GM18873 (cell line): ENCODE measurements at regions not wholly inside any gene's neighbourhood (a gene's known extent, or its start where the extent isn't known, plus 50 kb on each side); places are given as distances from the start of the nearest gene placed in this dataset.
"Not testable (repeated sequence)": the region's sequence is repeated elsewhere in the genome, so short reads cannot be mapped to it uniquely, and the experiment has no call there.

Experiments used
- ATAC-seq: cut with Tn5 transposase; IDR thresholded peaks from one replicate; pipeline ENCODE4 v1.9.1; 2021; ENCODE audit warnings: mild to moderate bottlenecking, moderate library complexity, moderate number of reproducible peaks; ENCODE audit not compliant: unreplicated experiment, low FRiP score

DNA sequence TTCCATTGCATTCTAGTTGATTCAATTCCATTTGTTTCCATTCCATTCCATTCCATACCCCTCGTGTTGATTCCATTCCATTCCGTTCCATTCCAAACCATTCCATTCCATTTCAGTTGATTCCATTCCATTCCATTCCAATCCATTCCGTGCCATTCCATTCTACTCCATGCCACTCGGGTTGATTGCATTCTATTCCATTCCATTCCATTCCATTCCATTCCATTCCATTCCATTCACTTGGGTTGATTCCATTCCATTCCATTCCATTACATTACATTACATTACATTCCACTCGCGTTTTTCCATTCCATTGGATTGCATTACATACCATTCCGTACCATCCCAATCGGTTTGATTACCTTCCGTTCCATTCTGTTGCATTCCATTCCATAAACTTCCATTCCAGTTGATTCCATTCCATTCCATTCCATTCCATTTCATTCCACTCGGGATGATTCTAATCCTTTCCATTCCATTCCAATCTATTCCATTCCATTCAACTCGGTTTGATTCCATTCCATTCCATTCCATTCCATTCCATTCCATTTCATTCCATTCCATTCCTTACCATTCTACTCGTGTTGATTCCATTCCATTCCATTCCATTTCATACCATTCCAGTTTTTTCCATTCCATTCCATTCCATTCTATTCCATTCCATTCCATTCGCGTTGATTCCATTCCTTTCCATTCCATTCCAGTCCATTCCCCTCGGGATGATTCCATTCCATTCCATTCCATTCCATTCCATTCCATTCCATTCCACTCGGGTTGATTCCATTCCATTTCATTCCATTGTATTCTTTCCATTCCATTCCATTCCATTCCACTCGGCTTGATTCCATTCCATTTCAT, 1140.4 kb downstream of the RPIA start:
- ATAC-seq, result peak; percentile 20

DNA sequence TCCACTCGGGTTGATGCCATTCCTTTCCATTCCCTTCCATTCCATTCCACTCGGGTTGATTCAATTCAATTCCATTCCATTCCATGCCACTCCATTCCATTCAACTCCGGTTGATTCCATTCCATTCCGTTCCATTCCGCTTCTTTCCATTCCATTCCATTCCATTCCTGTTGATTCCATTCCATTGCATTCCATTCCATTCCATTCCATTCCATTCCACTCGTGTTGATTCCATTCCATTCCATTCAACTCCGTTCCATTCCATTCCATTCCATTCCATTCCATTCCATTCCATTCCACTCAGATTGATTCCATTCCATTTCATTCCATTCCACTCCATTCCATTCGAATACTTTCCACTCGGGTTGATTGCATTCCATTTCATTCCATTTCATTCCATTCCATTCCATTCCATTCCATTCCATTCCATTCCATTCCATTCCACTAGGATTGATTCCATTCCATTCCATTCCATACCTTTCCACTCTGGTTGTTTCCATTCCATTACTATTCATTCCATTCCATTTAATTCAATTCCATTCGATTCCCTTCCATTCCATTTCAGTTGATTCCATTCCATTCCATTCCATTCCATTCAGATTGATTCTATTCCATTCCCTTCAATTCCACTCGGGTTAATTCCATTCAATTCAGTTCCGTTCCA, 1141.8 kb downstream of the RPIA start:
- ATAC-seq, result peak; percentile 49

DNA sequence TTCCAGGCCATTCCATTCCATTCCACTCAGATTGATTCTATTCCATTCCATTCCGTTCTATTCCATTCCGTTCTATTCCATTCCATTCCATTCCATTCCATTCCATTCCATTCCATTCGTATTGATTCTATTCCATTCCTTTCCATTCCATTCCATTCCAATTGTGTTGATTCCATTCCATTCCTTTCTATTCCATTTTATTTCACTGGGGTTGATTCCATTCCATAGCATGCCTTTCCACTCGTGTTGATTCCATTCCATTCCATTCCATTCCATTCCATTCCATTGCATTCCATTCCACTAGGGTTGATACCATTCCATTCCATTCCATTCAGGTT, 1142.3 kb downstream of the RPIA start:
- no peak for ATAC-seq

DNA sequence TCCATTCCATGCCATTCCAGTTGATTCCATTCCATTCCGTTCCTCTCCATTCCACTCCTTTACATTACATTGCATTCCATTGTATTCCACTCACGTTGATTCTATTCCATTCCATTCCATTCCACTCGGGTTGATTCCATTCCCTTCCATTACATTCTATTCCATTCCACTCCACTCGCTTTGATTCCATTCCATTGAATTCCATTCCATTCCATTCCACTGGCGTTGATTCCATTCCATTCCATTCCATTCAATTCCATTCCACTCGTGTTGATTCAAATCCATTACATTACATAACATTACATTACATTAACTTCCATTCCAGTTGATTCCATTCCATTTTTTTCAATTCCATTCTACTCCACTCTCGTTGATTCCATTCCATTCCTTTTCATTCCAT, 1142.8 kb downstream of the RPIA start:
- no peak for ATAC-seq

DNA sequence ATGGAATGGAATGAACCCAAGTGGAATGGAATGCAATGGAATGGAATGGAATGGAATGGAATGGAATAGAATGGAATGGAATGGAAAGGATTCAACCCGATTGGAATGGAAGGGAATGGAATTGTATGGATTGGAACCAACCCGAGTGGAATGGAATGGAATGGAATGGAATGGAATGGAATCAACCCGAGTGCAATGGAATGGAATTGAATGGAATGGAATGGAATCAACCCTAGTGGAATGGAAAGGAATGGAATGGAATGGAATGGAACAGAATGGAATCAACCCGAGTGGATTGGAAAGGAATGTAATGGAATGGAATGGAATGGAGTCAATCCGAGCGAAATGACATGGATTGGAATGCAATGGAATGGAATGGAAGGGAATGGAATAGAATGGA, 1144.9 kb downstream of the RPIA start:
- peak; percentile 46 for ATAC-seq

DNA sequence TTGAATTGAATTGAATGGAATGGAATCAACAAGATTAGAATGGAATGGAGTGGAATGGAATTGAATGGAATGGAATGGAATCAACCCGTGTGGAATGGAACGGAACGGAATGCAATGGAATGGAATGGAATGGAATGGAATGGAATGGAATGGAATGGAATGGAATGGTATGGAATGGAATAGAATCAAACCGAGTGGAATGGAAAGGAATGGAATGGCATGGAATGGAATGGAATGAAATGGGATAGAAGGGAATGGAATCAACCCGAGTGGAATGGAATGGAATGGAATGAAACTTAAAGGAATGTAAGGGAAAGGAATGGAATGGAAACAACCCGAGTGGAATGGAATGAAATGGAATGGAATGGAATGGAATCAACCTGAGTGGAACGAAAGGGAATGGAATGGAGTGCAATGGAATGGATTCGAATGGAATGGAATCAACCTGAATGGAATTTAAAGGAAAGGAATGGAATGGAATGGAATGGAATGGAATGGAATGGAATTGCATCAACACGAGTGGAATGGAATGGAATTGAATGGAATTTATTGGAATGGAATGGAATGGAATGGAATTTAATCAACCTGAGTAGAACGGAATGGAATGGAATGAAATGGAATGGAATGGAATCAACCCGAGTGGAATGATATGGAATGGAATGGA, 1146.6 kb downstream of the RPIA start:
- peak; percentile 20 for ATAC-seq

DNA sequence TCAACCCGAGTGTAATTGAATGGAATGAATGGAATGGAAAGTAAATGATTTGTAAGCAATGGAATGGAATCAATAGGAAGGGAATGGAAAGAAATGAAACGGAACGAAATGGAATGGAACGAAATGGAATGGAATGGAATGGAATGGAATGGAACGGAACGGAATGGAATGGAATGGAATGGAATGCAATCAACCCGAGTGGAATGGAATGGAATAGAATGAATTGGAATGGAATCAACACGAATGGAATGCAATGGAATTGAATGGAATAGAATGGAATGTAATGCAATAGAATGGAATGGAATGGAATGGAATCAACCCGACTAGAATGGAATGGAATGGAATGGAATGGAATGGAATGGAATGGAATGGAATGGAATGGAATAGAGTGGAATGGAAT, 1148.7 kb downstream of the RPIA start:
- ATAC-seq, result peak; percentile 29

DNA sequence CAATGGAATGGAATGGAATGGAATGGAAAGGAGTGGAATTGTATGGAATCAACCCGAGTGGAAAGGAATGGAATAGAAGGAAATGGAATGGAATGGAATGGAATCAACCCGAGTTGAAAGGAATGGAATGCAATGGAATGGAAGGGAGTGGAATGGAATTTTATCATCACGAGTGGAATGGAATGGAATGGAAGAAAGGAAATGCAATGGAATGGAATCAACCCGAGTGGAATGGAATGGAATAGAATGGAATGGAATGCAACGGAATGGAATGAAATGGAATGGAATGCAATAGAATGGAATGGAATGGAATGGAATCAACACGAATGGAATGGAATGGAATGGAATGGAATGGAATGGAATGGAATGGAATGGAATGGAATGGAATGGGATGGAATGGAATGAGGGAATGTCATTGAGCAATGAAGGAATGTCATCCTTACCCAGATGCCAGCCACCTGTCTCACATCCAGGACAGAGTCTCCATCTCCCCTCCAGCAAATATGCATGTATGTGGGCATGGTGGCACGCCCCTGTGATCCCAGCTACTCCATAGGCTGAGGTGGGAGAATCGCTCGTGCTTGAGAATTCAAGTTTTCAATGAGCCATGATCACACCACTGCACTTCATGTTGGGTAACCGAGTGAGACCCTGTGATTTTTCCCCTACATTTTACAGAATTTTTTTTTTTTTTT, 1149.5 kb downstream of the RPIA start:
- ATAC-seq, result peak; percentile 37

DNA sequence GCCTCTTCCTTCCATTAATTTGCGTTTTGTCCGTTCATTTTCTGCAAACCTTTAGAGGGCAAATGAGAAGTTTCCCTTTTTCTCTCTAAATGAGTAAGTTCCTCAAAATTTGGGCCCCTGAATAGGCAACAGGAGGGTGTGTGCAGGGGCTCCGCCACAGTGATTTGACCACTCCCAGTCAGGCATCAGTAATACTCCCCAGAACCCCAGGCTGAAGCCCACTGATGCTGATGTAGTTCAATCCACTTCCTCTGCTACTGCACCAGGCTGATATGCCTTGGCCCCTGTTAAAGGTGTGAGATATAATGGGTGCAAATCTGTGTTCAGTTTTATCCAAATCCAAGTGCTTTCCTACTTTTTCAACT, 1150.0 kb downstream of the RPIA start:
- no peak for ATAC-seq

DNA sequence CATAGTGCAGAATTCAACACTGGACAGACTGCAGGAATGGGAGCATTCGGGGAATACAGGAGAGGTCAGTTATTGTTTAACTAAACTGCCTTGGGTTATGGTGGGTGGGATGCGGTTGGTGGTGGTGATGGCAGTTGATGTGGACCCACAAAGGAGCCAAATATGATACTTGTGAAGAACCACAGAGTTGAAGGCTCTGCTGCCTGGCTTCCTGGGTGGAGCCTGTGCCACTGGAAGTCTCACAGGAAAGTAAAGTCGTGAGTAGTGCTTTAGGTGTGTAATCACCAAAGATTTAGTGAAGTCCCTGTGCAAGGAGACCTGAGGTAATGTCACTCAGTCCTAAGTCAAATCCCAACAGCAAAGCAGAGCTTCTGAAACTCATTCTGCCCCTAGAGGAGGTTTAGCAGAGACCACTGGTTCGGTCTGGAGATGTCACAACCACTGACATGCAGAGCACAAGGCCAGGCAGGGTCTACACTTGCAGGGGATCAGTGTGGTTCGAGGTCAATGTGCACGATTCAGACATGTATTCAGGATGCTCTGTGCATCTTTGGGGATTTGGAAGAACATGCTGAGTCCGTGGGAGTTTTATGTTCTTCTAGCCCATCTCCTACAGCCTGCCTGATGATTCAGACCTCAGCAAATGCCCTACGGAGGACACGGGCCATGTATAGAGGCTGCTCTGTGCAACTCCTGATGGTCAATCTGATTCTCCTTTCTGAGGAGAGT, 1150.9 kb downstream of the RPIA start:
- no peak for ATAC-seq

DNA sequence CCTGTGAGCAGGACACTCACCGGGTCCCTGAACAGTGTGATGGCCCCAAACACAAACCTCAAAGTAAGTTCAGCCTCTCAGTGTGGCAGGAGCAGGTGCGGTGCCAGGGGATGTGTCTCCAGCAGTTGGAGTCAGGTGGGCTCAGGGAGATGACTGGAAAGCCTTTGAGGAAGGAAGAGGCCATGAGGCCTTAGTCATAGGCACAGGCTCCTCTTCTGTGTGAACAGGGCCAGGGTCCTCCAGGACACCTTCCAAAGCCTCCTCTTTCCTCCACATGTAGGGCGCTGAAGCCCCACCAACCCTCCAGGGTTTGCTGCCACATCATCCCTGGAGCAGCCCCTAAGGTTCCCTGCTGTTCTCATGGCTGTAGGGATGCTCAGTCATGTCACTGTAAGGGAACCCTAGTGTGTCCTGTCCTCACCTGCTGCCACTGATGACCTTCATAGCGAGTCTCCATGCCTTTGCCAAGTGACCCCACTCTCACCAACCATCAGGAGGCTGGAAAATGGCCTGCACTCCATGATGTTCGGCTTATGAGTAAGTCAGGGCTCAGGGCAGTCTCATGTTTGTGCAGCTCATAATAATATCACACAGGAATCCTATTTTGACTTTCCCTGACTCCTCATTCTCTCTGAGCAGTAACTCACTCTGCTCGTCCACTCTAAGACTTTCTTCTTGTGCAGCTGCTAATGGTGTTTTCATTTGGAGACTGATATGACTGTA, 1152.9 kb downstream of the RPIA start:
- ATAC-seq, result no peak

DNA sequence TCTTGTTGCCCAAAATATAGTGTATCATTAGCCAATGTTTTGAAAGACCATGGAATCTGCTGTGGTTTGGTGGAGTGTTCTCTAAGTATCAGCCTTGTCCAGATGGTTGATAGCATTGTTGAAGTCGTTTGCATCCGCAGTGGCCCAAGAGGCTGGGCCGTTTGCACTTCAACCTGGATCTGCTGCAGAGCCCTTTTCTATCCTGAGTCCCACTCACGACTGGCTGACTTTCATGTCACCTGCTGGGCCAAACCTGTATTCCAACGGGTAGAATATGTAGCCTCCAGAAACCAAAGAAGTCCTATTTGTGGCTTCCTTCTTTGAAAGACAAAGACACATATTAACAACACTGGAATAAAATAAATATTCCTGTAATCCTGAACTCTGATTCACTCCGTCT, 1154.1 kb downstream of the RPIA start:
- no peak for ATAC-seq

DNA sequence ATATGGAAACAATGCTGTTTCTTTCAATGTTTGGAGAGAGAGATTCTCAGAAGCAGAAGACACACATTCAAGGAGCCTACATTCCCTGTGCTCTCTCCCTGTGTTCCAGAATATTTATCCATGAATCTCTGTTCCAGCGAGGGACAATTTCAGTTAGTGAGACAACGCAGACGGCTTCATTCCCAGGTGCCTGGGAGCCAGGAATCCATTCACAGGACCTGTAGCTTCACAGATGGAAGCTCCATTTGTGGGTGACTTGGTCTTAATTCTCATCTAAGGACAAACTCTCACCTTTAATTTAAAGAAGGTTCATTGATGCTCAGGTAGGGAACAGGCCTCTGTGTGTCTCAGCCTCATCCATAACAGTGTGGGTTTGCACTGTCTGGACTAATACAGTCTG, 1156.6 kb downstream of the RPIA start:
- ATAC-seq, result no peak

DNA sequence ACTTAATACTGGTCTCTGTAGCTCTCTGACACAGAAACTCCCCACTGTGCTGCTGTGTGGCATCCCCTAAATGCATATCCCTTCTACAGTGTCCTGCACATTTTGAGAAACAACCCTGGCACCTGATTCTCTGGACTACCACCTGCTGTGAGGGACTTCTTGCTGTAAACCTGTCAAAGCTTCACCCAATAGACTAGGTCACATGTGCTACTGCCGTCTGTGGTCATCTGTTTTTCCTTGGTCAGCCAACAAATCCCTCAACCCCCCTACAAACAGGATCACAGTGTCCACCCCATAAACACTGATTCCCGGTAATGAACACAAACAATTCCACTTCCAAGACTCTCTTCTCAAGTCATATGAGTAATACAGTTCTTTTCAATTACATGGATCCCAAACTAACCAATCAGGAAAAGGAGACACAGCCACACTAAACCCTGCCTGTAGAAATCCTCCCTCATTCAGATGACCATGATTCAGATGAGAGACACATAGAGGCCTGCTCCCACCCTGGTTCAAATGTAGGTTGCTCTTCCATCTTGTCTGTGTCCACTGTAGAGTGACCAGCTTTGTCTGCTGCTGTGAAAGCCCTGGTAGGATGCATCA, 1157.4 kb downstream of the RPIA start:
- ATAC-seq, result no peak

DNA sequence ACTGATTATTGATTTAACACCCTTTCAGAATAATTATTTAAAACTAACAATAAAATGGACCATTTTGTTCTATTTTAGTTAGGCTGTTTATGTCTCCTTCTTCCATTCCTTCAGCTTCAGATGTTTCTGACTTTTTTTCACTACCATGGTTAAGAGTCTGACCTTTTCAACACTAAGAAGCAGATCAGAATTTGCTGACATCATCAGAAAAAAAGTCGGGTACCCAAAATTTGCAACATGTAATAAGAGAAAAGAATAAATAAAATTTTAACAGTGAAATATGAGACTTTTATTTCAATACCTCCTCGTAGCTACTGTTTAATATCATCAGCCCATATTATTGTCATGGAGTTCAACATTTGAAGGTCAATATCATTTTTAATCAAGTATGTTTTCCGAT, 1158.3 kb downstream of the RPIA start:
- ATAC-seq, result no peak

DNA sequence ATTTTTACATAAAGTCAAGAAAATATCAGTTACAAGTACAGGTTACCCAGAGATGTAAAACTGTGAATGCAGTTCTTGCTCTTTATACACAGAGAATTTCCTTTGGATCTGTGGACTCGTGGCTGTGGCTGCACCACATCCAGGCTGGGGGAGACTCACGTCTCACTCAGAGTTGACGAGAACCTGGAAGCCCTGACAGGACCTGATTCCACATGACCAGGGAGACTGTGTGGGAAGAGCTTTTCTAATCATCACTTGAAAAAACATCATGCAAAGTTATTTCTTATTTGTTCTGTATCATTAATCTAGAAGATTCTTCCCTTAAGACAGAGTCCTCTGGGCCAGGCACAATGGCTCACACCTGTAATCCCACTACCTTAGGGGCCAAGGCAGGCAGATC, 1159.0 kb downstream of the RPIA start:
- no peak for ATAC-seq

DNA sequence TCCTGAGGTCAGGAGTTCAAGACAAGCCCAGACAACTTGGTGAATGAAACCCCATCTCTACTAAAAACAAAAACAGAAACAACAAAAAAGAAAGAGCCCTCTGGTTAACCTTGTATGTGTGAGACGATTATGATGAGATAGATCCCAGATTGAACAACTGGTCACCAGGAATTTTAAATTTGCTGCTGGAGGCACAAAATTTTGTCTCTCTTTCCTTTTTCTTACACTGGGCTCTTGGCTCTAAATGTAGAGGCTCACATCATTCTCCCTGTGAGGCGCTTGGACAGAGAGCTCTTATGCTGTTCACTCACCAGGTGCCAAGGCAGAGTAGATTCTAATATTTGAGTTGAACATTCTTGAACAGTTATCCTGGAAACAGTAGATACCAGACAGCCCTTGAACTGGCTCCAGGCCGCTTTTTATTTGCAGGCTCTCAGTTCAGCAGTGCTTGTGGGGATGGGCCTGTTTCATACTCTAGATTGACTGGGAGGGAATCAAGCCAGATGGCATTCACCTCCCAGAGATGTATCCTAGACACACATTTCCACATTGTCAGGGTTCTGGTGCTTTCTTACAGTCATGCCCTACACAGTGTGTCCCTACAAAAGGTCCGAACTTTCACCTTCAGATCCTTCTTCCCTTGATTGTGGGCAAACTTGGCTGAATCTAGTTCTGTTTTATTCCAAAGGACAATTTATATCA, 1159.6 kb downstream of the RPIA start:
- no peak for ATAC-seq

DNA sequence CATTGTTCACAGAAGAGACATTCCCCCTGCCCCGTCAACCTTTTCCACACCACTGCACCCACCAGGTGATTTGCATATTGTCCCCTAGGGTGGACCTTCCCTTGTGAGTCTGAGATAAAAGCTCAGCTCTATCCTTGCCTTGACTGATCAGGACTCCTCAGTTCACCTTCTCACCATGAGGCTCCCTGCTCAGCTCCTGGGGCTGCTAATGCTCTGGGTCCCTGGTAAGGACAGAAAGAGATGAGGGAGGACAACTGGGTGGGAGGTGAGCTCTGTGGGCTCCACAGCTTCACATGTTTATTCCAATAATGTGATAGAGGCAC, 1160.1 kb downstream of the RPIA start:
- ATAC-seq, result no peak

DNA sequence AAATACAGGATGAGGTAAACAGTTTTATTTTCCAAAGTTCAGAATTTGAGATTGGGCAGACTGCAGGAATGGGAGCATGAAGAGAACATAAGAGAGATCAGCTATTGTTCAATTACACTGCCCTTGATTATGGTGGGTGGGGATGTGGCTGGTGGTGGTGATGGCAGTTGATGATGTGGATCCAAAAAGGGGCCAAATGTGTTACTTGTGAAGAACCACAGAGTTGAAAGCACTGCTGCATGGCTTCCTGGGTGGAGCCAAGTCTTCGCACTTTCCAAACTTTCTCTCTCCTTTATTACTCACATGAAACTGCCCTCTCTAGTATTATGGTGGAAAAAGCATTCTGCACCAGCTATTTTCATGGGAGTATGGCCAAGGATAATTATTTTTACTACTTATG, 1162.0 kb downstream of the RPIA start:
- not testable (repeated sequence) for ATAC-seq
